ENCODE measurements at regions not wholly inside any gene's neighbourhood (a gene's known extent, or its start where the extent isn't known, plus 50 kb on each side); places are given as distances from the start of the nearest gene placed in this dataset.
"Not testable (repeated sequence)": the region's sequence is repeated elsewhere in the genome, so short reads cannot be mapped to it uniquely, and the experiment has no call there.

DNA sequence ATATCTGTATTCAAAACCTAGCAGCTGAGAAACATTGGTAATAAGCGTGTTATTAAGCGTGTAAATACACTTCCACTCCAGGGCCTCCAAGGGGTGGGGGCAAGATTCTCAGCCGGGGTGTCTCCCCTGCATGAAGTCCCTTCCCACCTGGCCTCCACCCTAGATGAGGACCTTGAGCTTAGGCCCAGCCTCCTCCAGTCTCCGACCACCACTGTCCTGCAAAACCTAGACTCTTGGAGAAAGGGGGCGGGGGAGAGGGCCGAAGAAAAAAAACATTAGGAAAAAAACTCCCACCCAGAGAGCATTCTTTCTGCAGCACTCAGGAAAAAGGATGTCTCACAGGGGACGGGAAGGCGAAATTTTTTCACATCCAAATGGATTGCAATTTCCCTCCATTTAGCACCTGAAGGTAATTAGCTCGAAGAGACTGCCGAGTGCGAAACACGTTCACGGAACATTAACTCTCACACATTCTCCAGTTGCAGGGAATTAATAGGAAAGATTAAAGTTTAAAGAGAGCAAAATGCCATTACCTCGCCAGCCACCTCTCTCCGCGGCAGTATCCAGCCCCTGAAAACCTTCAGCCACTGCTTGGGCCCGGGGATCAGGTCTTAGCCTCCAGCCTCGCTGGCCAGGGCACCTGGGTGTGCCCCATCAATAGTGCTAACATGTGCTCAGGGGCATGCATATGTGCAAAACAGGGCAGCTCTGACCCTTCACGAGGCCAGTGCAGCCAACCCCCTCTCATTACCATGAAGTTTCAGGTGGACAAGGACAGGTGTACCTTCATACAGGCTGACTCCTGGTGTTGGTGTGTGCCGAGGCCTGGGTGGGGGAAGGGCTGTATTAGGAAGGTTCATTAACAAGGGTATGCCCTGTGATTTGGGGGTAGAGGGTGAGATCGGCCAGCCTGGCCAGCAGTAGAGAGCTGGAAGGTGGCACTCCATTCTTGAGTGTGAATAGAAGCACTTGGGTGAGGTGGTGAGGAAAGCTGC lies 77.2 kb downstream of the HIF1AN start:
- no peak for DNase-seq

DNA sequence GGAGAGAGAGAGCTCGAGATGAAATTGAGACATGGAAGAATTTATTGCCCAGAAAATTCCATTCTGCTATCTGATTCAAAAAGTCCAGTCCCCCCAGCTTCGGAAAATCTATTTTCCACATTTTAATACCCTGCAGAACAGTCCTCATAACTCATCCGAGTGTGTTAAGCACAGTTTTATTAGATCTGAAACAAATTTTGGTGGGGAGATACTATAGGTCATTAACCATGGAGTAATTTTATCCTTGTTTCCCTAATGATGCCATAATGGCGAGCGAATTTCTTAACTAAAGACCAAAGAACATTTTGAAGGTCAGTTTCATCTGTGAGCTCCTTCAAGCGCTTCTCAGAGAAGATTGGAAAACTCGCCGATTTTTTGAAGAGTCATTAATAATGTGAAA lies 78.1 kb downstream of the HIF1AN start:
- DNase-seq = no peak

DNA sequence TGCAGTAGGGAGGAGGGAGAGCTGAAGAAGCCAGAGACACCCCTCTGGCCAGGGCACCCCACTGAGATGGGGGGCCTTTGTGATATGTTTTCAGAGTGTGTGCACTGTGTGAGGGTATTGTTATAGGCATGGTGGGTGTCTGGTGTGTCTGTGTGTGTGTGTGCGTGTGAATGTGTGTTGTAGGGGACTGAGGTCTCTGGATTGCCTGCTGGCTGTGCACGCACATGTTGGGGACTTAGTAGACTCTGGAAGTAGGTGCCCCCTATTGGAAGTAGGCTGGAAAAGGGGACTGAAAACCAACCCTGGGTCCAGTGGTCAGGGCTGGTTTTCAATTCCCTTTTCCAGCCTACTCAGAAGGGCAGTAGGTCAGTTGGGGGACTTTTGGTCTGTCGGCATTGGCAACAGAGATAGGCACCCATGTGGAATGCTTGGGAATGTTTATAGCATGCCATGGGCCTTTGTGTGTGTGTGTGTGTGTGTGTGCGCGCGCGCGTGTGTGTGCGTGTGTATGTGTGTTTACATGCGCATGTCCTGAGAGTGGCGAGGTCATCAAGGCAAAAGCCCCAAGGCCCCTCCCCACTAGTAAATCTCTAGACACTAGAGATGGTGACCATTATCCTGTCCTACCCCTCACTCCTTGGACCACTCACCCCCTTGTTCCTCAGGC lies 78.8 kb downstream of the HIF1AN start:
- DNase-seq = no peak

DNA sequence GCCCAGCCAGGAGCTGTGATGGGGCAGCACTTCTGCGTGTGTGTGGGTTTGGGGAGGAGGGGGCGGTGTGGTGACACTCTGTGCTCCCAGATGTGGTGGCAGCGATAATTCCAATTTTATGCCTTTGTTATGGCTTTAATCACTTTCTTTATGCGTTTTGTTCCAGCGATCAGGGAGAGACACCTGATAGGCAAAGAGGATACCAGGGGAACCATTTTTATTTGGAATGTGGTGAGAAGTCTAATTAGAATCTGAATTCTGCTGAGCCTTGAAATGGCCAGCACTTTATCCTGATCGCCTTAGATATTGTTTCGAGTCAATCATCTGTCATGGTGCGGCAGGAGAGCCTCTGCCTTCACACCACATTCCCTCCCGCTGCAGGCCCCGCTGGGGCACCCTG lies 79.5 kb downstream of the HIF1AN start:
- DNase-seq = no peak

DNA sequence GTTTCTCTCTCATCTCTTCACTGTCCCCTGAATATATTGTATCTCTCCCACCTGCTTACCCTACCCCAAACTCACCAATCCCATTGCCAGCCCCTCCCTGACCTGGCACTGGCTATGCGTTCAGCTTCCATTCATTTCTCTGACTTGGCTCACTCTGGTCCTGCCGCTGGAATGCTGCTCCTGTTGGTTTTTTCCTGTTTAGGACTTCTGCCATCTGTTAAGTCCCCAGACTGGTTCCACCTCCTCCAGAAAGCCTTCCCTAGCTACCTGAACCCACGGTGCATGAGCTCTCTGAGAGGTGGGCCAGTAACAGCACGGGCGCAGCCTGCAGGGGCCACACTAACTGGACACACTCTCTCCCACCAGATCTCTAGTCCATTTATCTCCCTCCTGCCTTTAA lies 80.2 kb downstream of the HIF1AN start:
- no peak for DNase-seq

DNA sequence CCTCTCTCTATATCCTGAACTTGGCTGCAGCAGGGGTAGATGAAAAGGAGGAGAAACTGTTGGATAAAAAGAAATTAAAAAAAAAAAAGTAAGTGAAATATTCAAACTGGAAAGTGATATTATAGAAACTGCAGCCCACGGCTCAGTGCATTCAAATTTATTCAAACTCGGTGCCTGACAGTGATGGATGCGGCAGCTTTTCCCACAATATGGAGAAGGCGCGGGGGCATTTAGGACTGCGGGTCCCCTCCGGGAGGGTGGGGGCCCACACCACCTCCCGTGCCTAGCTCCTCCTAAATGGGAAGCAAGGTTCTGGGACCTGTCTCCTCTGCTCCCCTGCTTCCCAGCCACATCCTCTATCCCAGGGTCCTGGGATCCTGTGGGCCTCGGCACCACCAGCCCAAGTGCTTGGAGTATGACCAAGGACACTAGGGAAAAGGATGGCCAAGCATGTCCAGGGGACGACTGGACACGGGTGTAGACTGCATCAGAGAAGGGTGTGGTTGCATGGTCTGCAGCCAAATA lies 82.4 kb downstream of the HIF1AN start:
- DNase-seq = no peak

DNA sequence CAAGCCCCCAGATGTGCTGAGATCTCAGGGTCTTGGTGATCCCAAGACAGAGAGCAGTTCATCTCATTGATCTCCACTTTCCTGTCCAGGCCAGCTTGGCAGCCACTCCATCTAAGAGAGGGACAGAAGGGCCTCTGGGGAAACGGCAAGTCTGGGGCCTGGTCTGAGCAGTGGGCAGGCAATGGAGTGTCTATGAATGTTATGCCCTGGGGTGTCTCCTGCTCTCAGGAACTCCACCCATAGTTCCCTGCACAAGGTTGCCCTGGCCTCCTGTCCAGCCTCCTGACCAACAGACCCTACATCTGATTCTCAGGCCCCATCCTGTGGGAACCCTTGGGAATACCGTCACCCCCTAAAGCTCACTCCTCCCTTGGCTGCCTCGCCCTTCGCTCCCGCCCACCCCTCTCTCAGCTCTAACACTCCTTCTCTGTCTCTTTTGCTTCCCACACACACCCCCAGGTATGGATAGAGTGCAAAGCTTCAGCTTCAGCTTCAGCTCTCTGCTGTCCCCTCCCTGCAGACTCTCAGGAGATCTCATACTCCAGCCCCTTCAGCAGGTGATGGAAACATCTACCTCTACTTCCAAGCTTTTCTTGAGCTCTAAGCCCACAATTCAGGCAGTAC lies 83.0 kb downstream of the HIF1AN start:
- DNase-seq = no peak

DNA sequence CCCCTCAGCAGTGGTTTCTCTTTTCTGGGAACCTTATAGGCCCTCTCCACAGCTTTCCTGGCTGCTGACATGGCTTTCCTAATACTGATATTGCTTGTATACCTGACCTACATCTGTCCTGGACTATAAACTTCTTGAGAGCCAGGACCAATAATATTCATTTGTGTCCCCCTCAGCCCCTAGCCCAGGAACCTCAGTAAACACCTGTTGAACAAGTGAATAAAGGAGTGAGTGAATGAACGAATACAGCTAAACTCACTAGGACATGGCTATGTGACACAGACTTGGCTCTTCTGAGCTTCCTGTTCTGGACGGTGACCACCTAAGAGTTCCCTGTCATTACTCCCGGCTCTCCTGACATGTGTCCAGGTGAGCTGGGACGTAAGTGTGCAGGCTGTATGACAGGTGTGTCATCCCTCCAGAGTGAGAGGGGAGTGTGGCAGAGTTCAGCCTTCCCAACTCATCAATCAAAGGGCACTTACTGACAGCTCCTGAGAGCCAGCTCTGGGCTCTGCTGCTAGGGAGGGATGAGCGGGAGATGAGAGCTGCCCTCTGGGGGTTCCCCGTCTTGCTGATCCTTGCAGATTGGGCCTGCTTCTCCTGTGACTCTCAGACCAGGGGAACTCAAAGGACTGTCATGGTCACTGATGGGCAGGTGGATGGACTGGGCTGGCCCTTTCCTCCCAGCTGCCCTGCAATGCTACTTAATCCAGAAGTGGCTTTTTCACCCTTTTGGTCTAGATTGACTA lies 84.5 kb downstream of the HIF1AN start:
- DNase-seq = no peak

DNA sequence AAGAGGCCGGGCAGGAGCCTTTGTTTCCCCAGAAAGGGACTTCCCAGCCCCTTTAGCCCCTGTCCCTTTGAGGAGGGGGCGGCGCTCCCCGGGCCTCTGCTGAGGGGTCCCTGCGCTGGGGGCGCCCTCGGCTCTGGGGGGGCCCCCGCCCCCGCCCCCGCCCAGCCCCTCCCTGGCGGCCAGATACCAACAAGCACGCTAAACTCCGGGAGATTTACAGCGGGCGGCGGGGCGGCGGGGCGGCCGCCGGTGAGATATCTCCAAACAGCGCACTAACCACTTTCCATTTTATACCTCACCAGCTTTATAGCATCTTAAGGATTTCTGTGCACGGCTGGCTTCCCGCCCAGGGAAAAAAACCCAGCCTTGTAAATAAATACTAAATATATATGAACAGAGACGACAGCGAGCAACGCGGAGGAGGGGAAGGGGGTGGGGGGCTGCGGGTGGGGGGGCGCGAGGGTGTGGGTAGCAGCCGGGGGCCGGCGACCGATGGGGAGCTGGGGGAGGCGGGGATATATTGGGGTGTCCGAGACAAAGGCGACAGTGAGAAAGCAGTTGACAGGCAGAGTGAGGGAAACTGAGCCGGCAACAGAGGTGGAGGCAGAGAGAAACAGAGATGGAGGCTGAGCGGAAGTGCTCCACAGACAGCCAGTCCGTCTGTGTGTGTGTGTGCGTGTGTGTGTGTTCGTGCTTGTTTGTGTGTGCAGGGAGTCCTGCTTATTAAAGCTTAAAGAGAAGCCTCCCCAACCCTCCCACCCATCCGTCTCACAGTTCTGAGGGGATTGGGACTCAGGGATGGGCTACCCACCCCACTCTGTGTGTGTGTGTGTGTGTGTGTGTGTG lies 85.8 kb downstream of the HIF1AN start:
- peak; percentile 13 to 17 for DNase-seq

DNA sequence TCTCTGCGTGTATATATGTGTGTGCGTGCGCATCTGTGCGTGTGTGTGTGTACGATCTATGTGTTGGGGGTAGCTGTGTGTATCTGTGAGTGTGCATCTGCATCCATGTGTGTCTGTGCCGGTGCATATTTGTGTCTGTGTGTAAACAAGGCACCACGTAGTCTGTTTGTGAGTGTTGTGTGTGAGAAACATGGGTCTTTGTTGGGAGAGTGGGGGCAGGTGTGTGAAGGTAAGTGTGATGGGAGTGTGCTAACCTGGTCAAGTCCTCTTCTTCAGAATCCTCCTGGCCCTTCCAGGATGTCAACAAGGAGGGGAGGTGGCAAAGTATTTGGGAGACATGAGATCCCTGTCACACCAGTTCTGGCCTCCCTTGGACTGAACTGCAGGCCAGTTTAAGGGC lies 87.2 kb downstream of the HIF1AN start:
- no peak for DNase-seq

DNA sequence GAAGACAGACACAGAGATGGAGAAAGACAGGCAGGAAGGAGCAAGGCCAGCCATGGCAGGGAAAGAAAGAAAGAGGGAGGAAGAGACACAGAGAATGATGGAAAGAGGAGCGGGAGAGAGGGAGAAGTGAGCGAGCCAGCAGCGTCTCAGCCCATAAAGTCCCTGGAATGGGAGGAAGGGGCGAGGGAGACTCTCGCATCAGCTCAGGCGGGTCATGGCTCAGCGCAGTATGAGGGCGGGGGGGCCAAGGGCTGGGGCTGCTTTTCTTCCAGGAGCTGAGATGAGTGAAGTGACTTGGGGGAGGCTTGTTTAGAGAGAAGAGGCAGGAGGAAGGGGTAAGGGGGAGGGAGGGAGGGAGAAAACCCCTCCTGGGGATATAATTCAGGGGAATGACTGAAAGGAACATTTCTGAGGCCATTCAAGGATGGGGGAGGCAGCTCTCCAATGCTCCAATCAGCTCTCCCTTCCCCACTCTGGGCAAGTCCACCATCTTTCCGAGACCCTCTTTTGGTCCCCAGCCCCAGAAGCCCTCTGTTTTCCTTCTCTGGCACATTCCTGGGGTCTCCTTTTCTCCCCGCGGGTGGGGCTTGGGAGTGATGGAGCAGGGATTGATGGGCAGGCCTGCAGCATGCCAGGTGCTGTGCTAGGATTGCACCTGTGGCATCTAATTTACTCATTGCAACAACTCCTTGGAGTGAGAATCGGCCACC lies 87.9 kb downstream of the HIF1AN start:
- DNase-seq = no peak

DNA sequence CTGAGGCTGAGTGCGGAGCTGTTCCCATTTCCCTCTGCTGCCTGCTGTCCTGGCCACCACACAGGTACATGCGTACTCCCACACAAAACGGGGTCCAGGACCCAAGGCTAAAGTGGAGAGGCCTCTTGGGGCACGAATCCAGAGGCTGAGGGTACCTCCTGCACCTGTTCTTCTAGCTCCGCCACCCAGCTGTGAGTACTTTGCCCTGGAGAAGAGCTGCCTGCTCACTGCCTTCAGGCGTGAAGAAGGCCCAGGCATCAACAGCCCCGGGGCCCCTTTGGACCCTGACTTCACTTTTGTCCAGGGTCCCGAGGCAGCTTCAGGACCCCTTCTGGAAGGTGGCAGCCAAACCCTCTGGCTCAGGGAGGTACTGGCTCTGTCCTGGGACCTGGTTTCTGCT lies 88.6 kb downstream of the HIF1AN start:
- no peak for DNase-seq

DNA sequence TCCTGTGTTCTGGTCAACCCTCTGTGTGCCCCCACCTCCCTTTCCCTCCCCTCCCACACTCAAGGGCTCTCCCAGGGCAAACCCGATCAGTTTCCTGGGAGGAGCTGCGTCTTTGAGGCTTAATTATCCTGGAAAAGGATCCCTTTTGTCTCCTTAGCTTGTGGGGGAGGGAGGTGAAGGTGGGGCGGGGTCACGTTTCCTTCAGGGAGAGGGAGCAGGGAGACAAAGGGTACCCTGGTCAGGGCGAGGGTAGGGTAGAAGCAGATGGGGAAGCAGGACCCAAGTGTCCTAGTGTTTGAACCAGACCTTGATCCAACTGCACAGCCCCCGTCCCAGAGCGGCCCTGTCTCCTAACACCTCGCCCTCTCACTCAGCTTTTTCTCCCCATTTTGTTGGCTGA lies 90.1 kb downstream of the HIF1AN start:
- DNase-seq = no peak

DNA sequence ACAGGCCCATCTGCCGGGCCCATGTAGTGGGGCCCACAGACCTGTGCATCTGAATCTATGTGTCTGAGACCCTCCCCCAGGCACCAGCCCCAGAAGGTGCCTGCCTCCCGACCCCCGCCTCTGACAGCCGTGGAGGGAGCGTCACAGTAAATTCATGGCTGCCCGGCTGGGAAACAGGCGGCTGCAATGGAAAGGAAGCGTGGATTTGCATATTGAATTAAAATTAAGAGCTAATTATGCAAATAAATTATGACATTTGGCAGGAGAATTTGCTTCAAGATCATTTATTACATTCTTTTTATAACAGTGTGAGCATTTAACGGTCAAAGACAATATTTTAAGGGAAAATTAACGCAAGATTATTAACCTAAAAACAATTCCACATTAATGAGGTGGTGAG lies 92.3 kb downstream of the HIF1AN start:
- no peak for DNase-seq

DNA sequence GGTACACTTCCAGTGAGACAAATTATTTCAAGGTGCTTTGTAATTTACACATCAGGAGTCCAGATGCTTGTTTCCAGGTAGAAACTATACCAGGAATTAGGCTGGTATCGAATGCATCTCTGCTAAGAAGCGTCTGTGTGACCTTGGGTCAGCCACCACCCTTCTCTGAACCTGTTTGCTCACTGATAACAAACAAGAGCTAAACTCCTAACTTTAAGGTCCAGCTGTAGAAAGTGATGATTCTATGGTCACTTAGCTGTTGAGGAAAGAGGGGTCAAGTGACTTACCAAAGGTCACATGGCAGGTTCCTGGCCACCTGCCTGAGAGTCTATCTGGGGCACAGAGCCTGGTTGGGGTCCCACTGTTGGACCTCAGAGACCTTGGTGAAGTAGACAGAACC lies 95.4 kb downstream of the HIF1AN start:
- no peak for DNase-seq

DNA sequence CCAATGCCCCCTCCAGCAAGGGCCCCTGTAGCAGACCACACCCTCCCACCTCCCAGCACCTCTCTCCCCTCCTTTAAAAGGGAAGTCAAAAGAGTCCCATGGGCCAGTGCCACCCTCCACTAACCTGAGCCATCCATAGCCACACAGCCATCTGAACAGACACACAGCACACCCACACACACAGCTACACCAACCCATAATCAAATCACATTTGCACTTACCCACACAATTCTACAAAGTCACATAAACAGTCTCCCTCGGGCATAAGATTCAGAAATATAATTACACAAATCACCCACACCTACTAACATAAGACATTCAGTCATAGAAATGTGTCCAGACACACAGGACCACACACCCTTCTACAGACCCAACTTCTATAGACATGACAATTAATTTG lies 96.3 kb downstream of the HIF1AN start:
- no peak for DNase-seq

DNA sequence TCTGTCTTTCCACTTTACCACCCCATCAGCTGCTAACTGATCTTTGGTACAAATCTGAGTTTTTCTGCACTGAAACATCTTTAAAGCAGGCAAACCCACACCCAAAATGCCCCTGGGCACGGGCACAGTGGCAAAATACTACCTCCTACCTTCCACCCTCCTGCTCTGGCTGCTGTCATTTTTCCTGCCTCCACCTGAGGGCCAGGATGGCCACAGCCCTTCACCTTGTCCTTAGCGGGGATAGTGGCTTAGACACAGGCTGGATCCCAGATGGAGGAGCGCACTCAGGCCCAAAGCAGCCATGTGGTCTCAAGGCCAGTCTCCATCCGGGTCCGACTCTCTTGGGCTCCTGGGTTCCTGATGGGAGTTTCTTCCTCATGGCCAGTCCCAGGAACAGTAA lies 98.3 kb downstream of the HIF1AN start:
- DNase-seq = no peak

DNA sequence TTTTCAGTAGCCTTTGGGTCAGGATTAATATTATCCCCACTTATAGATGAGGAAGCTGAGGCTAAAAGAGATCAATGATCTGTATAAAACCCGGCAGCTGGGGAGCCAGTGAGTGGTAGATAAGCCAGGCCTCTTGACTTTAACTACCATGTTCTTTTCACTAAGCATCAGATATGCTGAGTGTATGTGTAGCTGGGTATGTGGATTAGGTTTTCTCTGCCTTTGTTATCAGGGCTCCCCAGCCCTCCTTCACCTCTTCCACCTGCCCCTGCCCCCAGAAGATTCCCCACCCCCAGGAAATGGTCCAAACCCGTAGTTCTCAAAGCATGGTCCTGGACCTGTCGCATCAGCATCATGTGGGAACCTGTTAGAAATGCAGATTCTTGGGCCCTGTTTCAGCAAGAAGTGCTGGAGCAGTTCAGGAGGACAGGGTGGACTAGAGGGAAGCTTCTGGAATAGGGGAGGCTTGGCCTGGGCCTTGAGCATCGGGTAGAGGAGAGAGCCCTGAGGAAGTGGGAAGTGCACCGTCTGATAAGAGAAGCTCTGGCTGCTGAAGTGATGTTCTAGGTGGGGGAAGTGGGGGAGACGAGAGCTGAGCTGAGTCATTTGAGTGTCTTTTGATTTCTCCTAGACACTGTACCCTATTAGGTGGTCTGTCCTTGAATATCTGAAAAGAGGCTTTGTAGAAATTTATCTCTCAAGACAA lies 101.3 kb downstream of the HIF1AN start:
- DNase-seq = no peak

DNA sequence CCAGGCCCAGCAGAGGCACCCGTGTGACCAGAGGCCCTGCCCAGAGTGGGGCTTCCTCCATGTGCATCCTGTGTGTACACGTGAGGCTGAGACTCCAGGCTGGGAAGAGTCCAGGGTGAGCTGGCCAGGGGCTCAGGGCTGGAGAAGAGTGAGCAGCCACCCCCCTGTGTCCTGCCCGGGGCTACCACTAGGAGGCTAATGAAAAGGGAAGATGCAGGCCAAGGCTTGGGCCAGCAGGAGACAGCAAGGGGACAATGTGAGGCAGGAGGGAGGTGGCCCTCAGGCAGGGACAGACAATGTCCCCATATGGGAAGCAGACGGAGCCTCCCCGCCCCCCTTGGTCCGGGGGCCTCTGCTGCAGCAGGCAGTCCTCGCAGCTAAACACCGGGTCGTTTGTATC lies 102.0 kb downstream of the HIF1AN start:
- no peak for DNase-seq

DNA sequence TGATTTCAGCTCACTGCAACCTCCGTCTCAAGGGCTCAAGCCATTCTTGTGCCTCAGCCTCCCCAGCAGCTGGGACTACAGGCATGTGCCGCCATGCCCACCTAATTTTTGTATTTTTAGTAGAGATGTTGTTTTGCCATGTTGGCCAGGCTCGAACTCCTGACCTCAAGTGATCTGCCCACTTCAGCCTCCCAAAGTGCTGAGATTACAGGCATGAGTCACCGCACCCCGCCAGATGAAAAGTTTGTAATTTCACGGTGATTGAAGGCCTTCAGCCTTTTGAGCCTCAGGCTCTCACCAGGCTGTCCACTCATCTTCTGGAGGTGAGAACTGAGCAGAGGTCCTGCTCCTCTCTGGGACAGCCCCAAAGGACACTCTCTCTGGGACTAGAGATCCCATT lies 103.2 kb downstream of the HIF1AN start:
- DNase-seq = not testable (repeated sequence)

Data from right lung (tissue), 2 donors.